ENCODE measurements at regions not wholly inside any gene's neighbourhood (a gene's known extent, or its start where the extent isn't known, plus 50 kb on each side); places are given as distances from the start of the nearest gene placed in this dataset.

GRCh38 chr5:52419357-52419756, 368.4 kb upstream of the ITGA1 start:
- Mint-ChIP-seq H3K4me3 (ENCODE audit: unreplicated experiment) (no peak overlapping the region), H3K9me3 (ENCODE audit: unreplicated experiment) (no peaks in the 10 kb centered on the region), H3K36me3 (ENCODE audit: unreplicated experiment) (no peaks in the 10 kb centered on the region), H3K27me3 (ENCODE audit: unreplicated experiment) (no peaks in the 10 kb centered on the region), H3K27ac (ENCODE audit: unreplicated experiment) (no peak overlapping the region), H3K4me1 (ENCODE audit: low read depth, unreplicated experiment) (peaks cover 24% of the 10 kb centered on the region)
- no peak for TF ChIP-seq CTCF (IDR thresholded peaks at IDR 0.05; ENCODE audit: partially characterized antibody, unreplicated experiment)
- no peak for DNase-seq

- Mint-ChIP-seq H3K27ac (ENCODE audit: unreplicated experiment) (no peak overlapping the region), H3K4me1 (ENCODE audit: low read depth, unreplicated experiment) (peaks cover 34% of the 10 kb centered on the region), H3K9me3 (ENCODE audit: unreplicated experiment) (no peaks in the 10 kb centered on the region), H3K27me3 (ENCODE audit: unreplicated experiment) (no peaks in the 10 kb centered on the region), H3K36me3 (ENCODE audit: unreplicated experiment) (peaks cover 5% of the 10 kb centered on the region), H3K4me3 (ENCODE audit: unreplicated experiment) (no peak overlapping the region)
- no peak for TF ChIP-seq CTCF (IDR thresholded peaks at IDR 0.05; ENCODE audit: partially characterized antibody, unreplicated experiment)
- no peak for DNase-seq
These were observed 360.1 kb upstream of the ITGA1 start for GRCh38 chr5:52427615-52428014.

- no peak for DNase-seq
- no peak overlapping the region for H3K4me3 Mint-ChIP-seq (ENCODE audit: unreplicated experiment)
- H3K27ac Mint-ChIP-seq (ENCODE audit: unreplicated experiment): no peak overlapping the region
- peaks cover 20% of the 10 kb centered on the region for H3K4me1 Mint-ChIP-seq (ENCODE audit: low read depth, unreplicated experiment)
- no peaks in the 10 kb centered on the region for H3K9me3 Mint-ChIP-seq (ENCODE audit: unreplicated experiment)
- H3K27me3 Mint-ChIP-seq (ENCODE audit: unreplicated experiment): no peaks in the 10 kb centered on the region
- H3K36me3 Mint-ChIP-seq (ENCODE audit: unreplicated experiment): peaks cover 5% of the 10 kb centered on the region
- no peak for TF ChIP-seq CTCF (IDR thresholded peaks at IDR 0.05; ENCODE audit: partially characterized antibody, unreplicated experiment)
These were observed 358.7 kb upstream of the ITGA1 start for GRCh38 chr5:52428977-52429489.

GRCh38 chr5:52441768-52442167, 345.9 kb upstream of the ITGA1 start:
- Mint-ChIP-seq H3K36me3 (ENCODE audit: unreplicated experiment) (no peaks in the 10 kb centered on the region), H3K27ac (ENCODE audit: unreplicated experiment) (no peak overlapping the region), H3K9me3 (ENCODE audit: unreplicated experiment) (no peaks in the 10 kb centered on the region), H3K4me3 (ENCODE audit: unreplicated experiment) (no peak overlapping the region), H3K4me1 (ENCODE audit: low read depth, unreplicated experiment) (no peaks in the 10 kb centered on the region), H3K27me3 (ENCODE audit: unreplicated experiment) (peaks cover 3% of the 10 kb centered on the region)
- no peak for DNase-seq
- TF ChIP-seq CTCF (IDR thresholded peaks at IDR 0.05; ENCODE audit: partially characterized antibody, unreplicated experiment): no peak

- peaks cover 3% of the 10 kb centered on the region for H3K27me3 Mint-ChIP-seq (ENCODE audit: unreplicated experiment)
- no peak overlapping the region for H3K4me3 Mint-ChIP-seq (ENCODE audit: unreplicated experiment)
- TF ChIP-seq CTCF (IDR thresholded peaks at IDR 0.05; ENCODE audit: partially characterized antibody, unreplicated experiment): no peak
- DNase-seq: no peak
- no peak overlapping the region for H3K27ac Mint-ChIP-seq (ENCODE audit: unreplicated experiment)
- H3K9me3 Mint-ChIP-seq (ENCODE audit: unreplicated experiment): no peaks in the 10 kb centered on the region
- no peaks in the 10 kb centered on the region for H3K4me1 Mint-ChIP-seq (ENCODE audit: low read depth, unreplicated experiment)
- no peaks in the 10 kb centered on the region for H3K36me3 Mint-ChIP-seq (ENCODE audit: unreplicated experiment)
These were observed 344.5 kb upstream of the ITGA1 start for GRCh38 chr5:52443187-52443586.
